ENCODE measurements at regions not wholly inside any gene's neighbourhood (a gene's known extent, or its start where the extent isn't known, plus 50 kb on each side); places are given as distances from the start of the nearest gene placed in this dataset.

- peaks cover 16% of the 10 kb centered on the region for H3K4me1 ChIP-seq
- H3K36me3 ChIP-seq, result no peaks in the 10 kb centered on the region
- no peak for TF ChIP-seq CTCF (IDR thresholded peaks at IDR 0.05)
- peak overlapping the region; percentile 63 for H3K4me3 ChIP-seq
- H3K9me3 ChIP-seq, result no peaks in the 10 kb centered on the region
- H3K27ac ChIP-seq, result peak overlapping the region; percentile 90
- ATAC-seq (no peak), DNase-seq (no peak)
- intact Hi-C loops (cut with DNase I), result no loop called here
- H3K27me3 ChIP-seq (ENCODE audit: low read depth), result no peaks in the 10 kb centered on the region
Observed at GRCh38 chr13:106918557-106918860, 350.6 kb upstream of the ARGLU1 start.

GRCh38 chr13:106917673-106918556 lies 350.0 kb upstream of the ARGLU1 start:
- no peaks in the 10 kb centered on the region for H3K9me3 ChIP-seq
- H3K36me3 ChIP-seq, result no peaks in the 10 kb centered on the region
- intact Hi-C loops (cut with DNase I), result no loop called here
- TF ChIP-seq CTCF (IDR thresholded peaks at IDR 0.05), result peak; percentile 96
- ATAC-seq (peak; percentile 96 to 97), DNase-seq (peak; percentile 76)
- no peaks in the 10 kb centered on the region for H3K27me3 ChIP-seq (ENCODE audit: low read depth)
- peak overlapping the region; percentile 90 for H3K27ac ChIP-seq
- peaks cover 16% of the 10 kb centered on the region for H3K4me1 ChIP-seq
- H3K4me3 ChIP-seq, result peak overlapping the region; percentile 63

- no peak for TF ChIP-seq CTCF (IDR thresholded peaks at IDR 0.05)
- H3K4me1 ChIP-seq, result peaks cover 16% of the 10 kb centered on the region
- peak overlapping the region; percentile 63 for H3K4me3 ChIP-seq
- H3K36me3 ChIP-seq, result no peaks in the 10 kb centered on the region
- H3K27ac ChIP-seq, result peak overlapping the region; percentile 90
- no peaks in the 10 kb centered on the region for H3K9me3 ChIP-seq
- DNase-seq (no peak), ATAC-seq (peak in 1 of 2 donors; percentile 27)
- intact Hi-C loops (cut with DNase I), result no loop called here
- no peaks in the 10 kb centered on the region for H3K27me3 ChIP-seq (ENCODE audit: low read depth)
Observed at GRCh38 chr13:106917024-106917571, 349.2 kb upstream of the ARGLU1 start.

GRCh38 chr13:106916329-106916976 lies 348.5 kb upstream of the ARGLU1 start:
- no peaks in the 10 kb centered on the region for H3K36me3 ChIP-seq
- TF ChIP-seq CTCF (IDR thresholded peaks at IDR 0.05), result no peak
- no peak overlapping the region for H3K4me3 ChIP-seq
- intact Hi-C loops (cut with DNase I), result no loop called here
- H3K9me3 ChIP-seq, result no peaks in the 10 kb centered on the region
- H3K27ac ChIP-seq, result peak overlapping the region; percentile 90
- H3K27me3 ChIP-seq (ENCODE audit: low read depth), result no peaks in the 10 kb centered on the region
- DNase-seq, result no peak
- no peak for ATAC-seq
- H3K4me1 ChIP-seq, result peaks cover 16% of the 10 kb centered on the region

GRCh38 chr13:106915146-106915545 lies 347.2 kb upstream of the ARGLU1 start:
- no peak for TF ChIP-seq CTCF (IDR thresholded peaks at IDR 0.05)
- Histone ChIP-seq H3K27me3 (ENCODE audit: low read depth) (no peaks in the 10 kb centered on the region), H3K27ac (no peak overlapping the region), H3K4me3 (no peak overlapping the region), H3K36me3 (no peaks in the 10 kb centered on the region), H3K4me1 (peaks cover 15% of the 10 kb centered on the region), H3K9me3 (no peaks in the 10 kb centered on the region)
- no peak for DNase-seq
- no peak for ATAC-seq
- intact Hi-C loops (cut with DNase I), result no loop called here

Measured in lower lobe of right lung (tissue), 2 donors.